Upper lobe of right lung (tissue), 1 donor: ENCODE measurements at regions not wholly inside any gene's neighbourhood (a gene's known extent, or its start where the extent isn't known, plus 50 kb on each side); places are given as distances from the start of the nearest gene placed in this dataset.
A peak's percentile ranks its signal among the peaks of the same experiment; 100 is the strongest.
"Not testable (repeated sequence)": the region's sequence is repeated elsewhere in the genome, so short reads cannot be mapped to it uniquely, and the experiment has no call there.

ENCODE experiments used
- ATAC-seq: fragments of 200-7000 bp; cut with Tn5 transposase; one replicate; pipeline ENCODE4 v1.9.1; 2020; ENCODE audit warnings: mild to moderate bottlenecking, moderate library complexity
- DNase-seq: peaks from one replicate; pipeline ENCODE4 v3.0.0-alpha.2; 2020
- H3K27ac ChIP-seq: fragments of 200-600 bp; one replicate; pipeline ENCODE4 v1.8.0; 2022
- H3K27me3 ChIP-seq: fragments of 200-600 bp; one replicate; pipeline ENCODE4 v1.8.0; 2022; ENCODE audit warnings: mild to moderate bottlenecking
- H3K36me3 ChIP-seq: fragments of 200-600 bp; one replicate; pipeline ENCODE4 v1.8.0; 2022
- H3K4me1 ChIP-seq: fragments of 200-600 bp; one replicate; pipeline ENCODE4 v1.8.0; 2022
- H3K4me3 ChIP-seq: fragments of 200-600 bp; one replicate; pipeline ENCODE4 v1.8.0; 2022; ENCODE audit warnings: mild to moderate bottlenecking
- H3K9me3 ChIP-seq: fragments of 200-600 bp; one replicate; pipeline ENCODE4 v1.8.0; 2022
- CTCF ChIP-seq: fragments of 200-600 bp; IDR thresholded peaks from one replicate; pipeline ENCODE4 v1.8.0; 2022; ENCODE audit warnings: antibody characterized with exemption
- intact Hi-C: fragments of 100-400 bp; cut with DNase I; formaldehyde crosslinking; loops from one replicate; pipeline ENCODE4 v1.11.0; 2022
- donor health status: DM: no; HTN: yes; CAD: no; lungs with severe emphysema.

GRCh38 chrX:459611-460010, 72.9 kb upstream of the PPP2R3B start:
- Histone ChIP-seq H3K36me3 (no peaks in the 10 kb centered on the region), H3K9me3 (no peaks in the 10 kb centered on the region), H3K27me3 (no peaks in the 10 kb centered on the region), H3K4me1 (no peaks in the 10 kb centered on the region), H3K27ac (no peak overlapping the region), H3K4me3 (no peak overlapping the region)
- TF ChIP-seq CTCF = no peak
- intact Hi-C loops = no loop called here
- no peak for ATAC-seq
- DNase-seq = no peak

DNA sequence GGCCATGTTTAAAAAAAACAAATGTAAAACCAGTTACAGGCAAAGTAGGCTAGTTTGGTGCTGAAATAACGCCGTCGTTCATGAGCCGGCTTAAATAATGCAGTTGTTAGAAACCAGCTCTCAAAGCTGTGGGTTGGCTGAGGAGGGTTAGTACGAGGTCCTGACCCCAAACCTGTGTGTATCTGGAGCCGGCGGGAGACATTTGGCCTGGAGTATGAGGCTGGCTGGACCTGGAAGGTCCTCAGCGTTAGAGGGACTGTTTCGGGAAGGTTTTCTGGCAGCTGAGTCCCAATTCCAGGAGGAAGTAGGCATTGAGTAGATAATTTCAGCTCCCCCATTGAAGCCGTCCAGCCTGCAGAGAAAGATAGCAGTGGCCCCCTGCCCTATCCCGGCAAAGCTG, 73.4 kb upstream of the PPP2R3B start:
- Histone ChIP-seq H3K36me3 (no peaks in the 10 kb centered on the region), H3K9me3 (no peaks in the 10 kb centered on the region), H3K27me3 (no peaks in the 10 kb centered on the region), H3K4me3 (no peak overlapping the region), H3K4me1 (no peaks in the 10 kb centered on the region), H3K27ac (no peak overlapping the region)
- intact Hi-C loops = no loop called here
- TF ChIP-seq CTCF = no peak
- DNase-seq = no peak
- ATAC-seq = no peak

GRCh38 chrX:460823-461640, 74.3 kb upstream of the PPP2R3B start:
- peak; percentile 11 for ATAC-seq
- intact Hi-C loops = no loop called here
- H3K36me3 ChIP-seq = no peaks in the 10 kb centered on the region
- no peaks in the 10 kb centered on the region for H3K4me1 ChIP-seq
- no peak overlapping the region for H3K27ac ChIP-seq
- no peak overlapping the region for H3K4me3 ChIP-seq
- H3K9me3 ChIP-seq = no peaks in the 10 kb centered on the region
- no peak for TF ChIP-seq CTCF
- H3K27me3 ChIP-seq = no peaks in the 10 kb centered on the region
- DNase-seq = peak; percentile 46

DNA sequence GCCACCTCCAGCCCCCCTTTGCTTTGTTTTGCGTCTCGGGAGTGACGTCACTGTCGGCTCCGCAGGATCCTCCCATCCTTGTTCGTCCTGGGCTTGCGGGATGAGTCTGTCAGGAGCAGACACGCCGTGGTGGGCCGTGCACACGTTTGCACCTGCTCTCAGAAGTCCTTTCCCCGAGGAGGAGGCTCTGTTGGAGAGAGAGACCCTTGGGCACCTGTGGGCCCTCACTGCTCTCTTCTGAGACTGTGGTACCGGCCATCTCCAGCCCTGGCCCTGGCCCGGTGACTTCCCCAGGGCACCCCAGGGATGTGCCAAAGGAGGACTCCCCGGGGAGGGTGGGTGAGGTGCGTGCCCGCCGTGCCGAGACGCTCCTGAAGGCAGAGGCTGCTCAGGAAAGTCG, 76.1 kb upstream of the PPP2R3B start:
- no peak overlapping the region for H3K4me3 ChIP-seq
- no peaks in the 10 kb centered on the region for H3K36me3 ChIP-seq
- no peaks in the 10 kb centered on the region for H3K4me1 ChIP-seq
- H3K9me3 ChIP-seq = no peaks in the 10 kb centered on the region
- H3K27ac ChIP-seq = no peak overlapping the region
- DNase-seq (no peak), ATAC-seq (no peak)
- H3K27me3 ChIP-seq = no peaks in the 10 kb centered on the region
- intact Hi-C loops = no loop called here
- no peak for TF ChIP-seq CTCF

GRCh38 chrX:465418-466215, 78.9 kb upstream of the PPP2R3B start:
- ATAC-seq = no peak
- no peaks in the 10 kb centered on the region for H3K27me3 ChIP-seq
- H3K4me3 ChIP-seq = no peak overlapping the region
- no peak overlapping the region for H3K27ac ChIP-seq
- no peaks in the 10 kb centered on the region for H3K9me3 ChIP-seq
- TF ChIP-seq CTCF = no peak
- no peaks in the 10 kb centered on the region for H3K36me3 ChIP-seq
- intact Hi-C loops = no loop called here
- no peak for DNase-seq
- no peaks in the 10 kb centered on the region for H3K4me1 ChIP-seq

DNA sequence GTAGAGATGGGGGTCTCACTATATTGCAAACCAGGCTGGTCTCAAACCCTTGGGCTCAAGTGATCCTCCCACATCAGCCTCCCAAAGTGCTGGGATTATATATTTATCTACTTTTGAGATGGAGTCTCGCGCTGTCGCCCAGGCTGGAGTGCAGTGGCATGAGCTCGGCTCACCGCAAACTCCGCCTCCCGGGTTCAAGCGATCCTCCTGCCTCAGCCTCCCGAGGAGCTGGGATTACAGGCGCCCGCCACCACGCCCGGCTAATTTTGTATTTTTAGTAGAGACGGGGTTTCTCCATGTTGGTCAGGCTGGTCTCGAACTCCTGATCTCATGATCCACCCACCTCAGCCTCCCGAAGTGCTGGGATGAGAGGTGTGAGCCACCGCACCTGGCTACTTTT, 80.1 kb upstream of the PPP2R3B start:
- ATAC-seq, H3K27ac ChIP-seq, H3K4me1 ChIP-seq, H3K27me3 ChIP-seq, H3K9me3 ChIP-seq, DNase-seq, H3K36me3 ChIP-seq, intact Hi-C loops, H3K4me3 ChIP-seq: not testable (repeated sequence)

DNA sequence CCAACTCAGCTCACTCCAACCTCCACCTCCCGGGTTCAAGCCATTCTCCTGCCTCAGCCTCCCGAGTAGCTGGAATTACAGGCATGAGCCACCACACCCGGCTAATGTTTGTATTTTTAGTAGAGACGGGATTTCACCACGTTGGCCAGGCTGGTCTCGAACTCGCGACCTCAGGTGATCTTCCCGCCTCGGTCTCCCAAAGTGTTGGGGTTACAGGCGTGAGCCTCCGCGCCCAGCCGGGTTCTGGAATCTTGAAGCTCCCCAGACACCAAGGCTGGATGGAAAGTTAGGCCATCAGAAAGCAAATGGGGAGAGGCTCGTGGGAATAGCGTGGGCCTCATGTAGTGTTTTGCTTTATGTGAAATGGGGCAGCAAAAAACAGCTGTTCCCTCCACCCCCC, 81.0 kb upstream of the PPP2R3B start:
- DNase-seq, H3K27ac ChIP-seq, intact Hi-C loops, H3K27me3 ChIP-seq, H3K9me3 ChIP-seq, H3K36me3 ChIP-seq, H3K4me3 ChIP-seq, H3K4me1 ChIP-seq, ATAC-seq: not testable (repeated sequence)
